ENCODE measurements at regions not wholly inside any gene's neighbourhood (a gene's known extent, or its start where the extent isn't known, plus 50 kb on each side); places are given as distances from the start of the nearest gene placed in this dataset.

DNA sequence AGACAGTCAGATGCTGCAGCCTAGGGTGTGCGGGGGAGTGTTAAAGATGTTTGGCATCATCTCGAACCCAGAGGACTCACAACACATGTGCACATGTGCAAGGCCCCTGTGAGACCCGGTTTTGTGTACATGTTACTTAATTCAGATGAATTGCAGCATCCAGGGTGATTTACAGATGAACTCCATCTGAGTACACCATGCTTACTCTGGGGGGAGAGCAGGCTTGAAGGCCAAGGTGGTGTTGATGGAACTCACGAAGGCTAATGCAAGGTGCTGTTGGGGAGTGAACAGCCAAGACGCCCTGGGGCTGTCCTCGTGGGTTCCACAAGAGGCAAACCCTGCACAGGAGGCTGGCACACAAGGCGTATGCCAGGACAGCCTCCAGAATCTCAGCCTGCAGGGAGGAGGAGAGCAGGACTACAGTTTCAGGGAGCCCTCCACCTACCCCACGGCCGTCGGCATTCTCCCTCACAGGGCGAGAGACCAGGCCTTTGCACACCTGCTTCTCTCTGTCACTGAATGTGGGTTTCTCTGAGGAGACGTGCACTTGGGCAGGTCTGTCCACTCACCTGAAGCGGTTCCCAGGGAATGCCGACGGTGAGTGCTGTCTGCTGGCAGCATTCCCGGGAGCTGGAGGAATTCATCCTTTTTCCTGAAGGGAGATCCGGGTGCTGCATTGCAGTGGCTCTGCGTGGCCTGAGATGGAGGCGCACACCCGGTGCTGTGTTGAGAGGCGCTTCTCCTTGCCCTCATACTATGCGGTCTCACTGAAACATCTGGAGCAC lies 178.5 kb upstream of the RNF32 start:
- TF ChIP-seq, protein P1, sequence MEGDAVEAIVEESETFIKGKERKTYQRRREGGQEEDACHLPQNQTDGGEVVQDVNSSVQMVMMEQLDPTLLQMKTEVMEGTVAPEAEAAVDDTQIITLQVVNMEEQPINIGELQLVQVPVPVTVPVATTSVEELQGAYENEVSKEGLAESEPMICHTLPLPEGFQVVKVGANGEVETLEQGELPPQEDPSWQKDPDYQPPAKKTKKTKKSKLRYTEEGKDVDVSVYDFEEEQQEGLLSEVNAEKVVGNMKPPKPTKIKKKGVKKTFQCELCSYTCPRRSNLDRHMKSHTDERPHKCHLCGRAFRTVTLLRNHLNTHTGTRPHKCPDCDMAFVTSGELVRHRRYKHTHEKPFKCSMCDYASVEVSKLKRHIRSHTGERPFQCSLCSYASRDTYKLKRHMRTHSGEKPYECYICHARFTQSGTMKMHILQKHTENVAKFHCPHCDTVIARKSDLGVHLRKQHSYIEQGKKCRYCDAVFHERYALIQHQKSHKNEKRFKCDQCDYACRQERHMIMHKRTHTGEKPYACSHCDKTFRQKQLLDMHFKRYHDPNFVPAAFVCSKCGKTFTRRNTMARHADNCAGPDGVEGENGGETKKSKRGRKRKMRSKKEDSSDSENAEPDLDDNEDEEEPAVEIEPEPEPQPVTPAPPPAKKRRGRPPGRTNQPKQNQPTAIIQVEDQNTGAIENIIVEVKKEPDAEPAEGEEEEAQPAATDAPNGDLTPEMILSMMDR (conservative IDR thresholded peaks at IDR 0.05; ENCODE audit: control insufficient read depth, insufficient read depth, low read depth, low read length), result no peak
- DNase-seq (ENCODE audit: low read depth), result no peak
- H3K4me3 ChIP-seq (ENCODE audit: control insufficient read depth, low read depth, low read length), result no peak overlapping the region

DNA sequence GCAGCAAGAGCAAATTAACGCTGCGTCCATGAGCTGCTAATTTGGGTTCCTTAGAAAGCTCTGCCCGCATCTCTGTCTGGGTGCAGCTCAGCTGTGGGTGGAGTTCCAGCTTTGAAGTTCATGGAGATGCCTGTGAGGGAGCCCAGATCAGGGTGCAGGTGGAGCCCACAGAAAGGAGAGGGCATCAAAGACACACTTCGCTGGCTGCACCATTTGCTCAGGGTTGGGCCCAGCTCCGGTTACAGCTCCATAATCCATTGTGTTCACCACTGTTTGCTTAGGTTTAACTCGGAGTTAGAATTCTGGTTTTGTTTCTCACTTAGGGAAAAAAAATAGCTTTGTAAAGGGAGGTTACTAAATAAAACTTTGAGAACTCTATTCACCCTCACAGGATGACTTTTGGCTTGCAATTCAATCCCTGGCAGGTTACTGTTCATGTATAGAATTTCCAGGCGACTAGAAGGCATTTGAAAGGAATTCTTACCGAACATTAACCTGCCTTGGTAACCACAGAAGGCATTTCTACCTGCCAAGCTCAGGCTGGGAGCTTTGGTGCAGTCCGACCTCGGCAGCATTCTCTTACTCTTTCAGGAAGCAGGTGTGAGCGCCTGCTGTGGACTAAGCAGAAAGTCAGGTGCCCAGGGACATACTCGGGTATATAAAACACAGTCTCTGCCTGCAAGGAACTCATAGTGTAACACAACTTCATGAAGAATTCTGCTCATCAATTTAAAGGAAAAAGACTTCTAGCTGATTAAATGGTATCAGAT lies 179.5 kb upstream of the RNF32 start:
- TF ChIP-seq, protein P1 (conservative IDR thresholded peaks at IDR 0.05; ENCODE audit: control insufficient read depth, insufficient read depth, low read depth, low read length), result no peak
- no peak overlapping the region for H3K4me3 ChIP-seq (ENCODE audit: control insufficient read depth, low read depth, low read length)

DNA sequence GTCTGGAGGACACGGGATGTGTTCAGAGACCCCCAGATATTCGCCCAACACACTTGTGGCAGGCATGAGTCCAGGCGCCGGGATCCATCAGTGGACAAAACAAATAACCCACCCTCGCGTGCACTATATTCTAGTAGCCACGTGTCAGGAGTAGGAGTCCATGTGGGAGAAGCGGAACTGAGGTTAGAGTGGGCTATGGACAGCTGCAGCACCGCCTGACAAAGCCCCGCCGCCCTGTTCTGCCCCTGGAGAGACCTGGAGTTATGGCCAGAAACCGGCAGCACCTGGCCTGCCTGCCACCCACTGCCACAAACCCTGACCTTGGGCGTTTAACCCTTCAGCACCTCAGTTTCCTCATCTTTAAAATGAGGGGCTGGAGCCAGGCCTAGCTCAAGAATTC lies 181.0 kb upstream of the RNF32 start:
- TF ChIP-seq, protein P1 (conservative IDR thresholded peaks at IDR 0.05; ENCODE audit: control insufficient read depth, insufficient read depth, low read depth, low read length), result no peak
- no peak overlapping the region for H3K4me3 ChIP-seq (ENCODE audit: control insufficient read depth, low read depth, low read length)
- DNase-seq (ENCODE audit: low read depth), result no peak

More for the DNA sequence above, 179.5 kb upstream of the RNF32 start:
- DNase-seq (ENCODE audit: low read depth), result no peak

DNA sequence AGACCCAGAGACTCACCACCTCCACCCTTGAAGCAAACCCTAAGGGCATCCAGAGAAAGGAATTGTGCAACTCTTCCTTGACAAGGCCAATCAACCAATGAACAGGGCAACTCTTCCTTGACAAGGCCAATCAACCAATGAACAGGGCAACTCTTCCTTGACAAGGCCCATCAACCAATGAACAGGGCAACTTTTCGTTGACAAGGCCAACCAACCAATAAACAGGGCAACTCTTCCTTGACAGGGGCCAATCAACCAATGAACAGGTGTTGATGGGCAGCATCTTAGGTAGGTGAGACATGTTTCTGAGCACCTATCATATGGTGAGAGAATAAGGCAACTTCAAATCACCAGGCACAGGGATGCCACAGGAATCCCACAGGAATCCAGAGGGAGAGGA lies 181.5 kb upstream of the RNF32 start:
- no peak overlapping the region for H3K4me3 ChIP-seq (ENCODE audit: control insufficient read depth, low read depth, low read length)
- TF ChIP-seq, protein P1 (conservative IDR thresholded peaks at IDR 0.05; ENCODE audit: control insufficient read depth, insufficient read depth, low read depth, low read length), result no peak
- DNase-seq (ENCODE audit: low read depth), result no peak

DNA sequence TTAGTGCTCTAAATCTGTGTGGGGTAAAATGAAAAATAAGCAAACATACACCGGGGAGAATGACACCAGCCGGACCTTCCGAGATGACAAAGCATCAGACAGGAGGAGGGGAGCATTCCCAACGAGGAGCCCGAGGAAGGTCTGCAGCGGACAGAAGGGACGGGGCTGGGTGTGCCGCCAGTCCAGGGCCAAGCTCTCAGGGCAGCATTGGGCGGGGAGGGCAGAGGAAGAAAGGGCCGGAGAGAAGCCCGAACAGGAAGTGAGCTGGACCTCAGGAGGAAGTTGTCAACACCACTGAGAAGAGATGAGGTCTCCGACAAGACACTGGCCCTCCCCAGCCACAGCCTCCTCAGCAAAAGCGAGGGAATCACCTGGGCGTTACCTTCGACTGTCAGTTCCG lies 182.6 kb upstream of the RNF32 start:
- no peak overlapping the region for H3K4me3 ChIP-seq (ENCODE audit: control insufficient read depth, low read depth, low read length)
- DNase-seq (ENCODE audit: low read depth), result no peak
- TF ChIP-seq, protein P1 (conservative IDR thresholded peaks at IDR 0.05; ENCODE audit: control insufficient read depth, insufficient read depth, low read depth, low read length), result no peak

DNA sequence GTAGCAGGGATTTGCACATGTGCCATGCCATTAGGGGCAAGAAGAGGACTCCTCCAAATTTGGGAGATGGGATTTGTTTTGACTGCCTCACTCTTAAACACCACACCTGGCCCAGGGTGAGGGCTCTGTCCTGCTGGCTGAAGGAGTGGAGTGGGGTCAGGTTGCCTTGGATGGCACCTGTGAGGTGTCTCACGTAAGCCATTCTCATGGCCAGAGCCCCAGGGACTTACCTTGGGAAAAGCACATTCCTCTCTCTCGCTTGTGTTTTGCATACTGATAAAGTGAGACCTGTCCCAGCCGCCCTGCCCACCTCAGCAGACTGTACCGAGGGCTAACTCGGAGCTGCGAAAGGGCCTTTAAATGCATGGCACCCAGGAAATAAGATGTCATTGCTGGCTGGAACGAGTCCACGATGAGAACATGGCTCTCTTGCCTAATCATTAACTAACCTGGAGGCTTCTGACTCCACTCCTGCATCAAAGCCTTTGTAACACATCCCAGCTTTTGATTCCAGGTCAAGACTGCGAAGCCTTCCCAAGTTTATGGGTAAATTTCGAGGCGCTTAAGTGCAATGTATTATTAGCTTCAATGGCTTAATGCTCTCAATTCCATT lies 184.0 kb upstream of the RNF32 start:
- TF ChIP-seq, protein P1 (conservative IDR thresholded peaks at IDR 0.05; ENCODE audit: control insufficient read depth, insufficient read depth, low read depth, low read length), result no peak
- no peak for DNase-seq (ENCODE audit: low read depth)
- no peak overlapping the region for H3K4me3 ChIP-seq (ENCODE audit: control insufficient read depth, low read depth, low read length)
